DMS53 (cell line): ENCODE measurements at regions not wholly inside any gene's neighbourhood (a gene's known extent, or its start where the extent isn't known, plus 50 kb on each side); places are given as distances from the start of the nearest gene placed in this dataset.

Source experiments
- DNase-seq: peaks from one replicate; lab custom pipeline; 2025; lab: John Stamatoyannopoulos, UW

DNA sequence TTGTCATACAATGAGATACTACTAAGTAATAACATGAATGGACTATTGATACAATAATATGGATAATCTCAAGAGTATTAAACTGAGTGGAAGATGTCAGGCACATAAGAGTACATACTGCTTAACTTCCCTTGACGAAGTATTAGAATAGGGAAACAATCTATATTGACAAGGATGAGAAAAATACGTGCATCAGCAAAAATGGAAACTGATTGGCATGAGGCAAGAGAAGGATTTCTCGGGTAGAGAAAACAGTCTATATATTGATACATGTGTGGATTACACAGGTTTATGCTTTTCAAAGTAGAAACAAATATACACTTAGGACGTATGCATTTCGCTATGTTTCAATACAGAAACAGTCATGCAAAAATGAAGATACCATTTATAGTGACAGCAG lies 57.4 kb downstream of the PRR20E start:
- DNase-seq, result no peak

GRCh38 chr13:57250472-57250871 lies 83.5 kb downstream of the PRR20E start:
- no peak for DNase-seq

GRCh38 chr13:57253551-57253950 lies 86.6 kb downstream of the PRR20E start:
- DNase-seq, result no peak

- DNase-seq, result no peak
Observed at GRCh38 chr13:57264965-57265364, 98.0 kb downstream of the PRR20E start.

GRCh38 chr13:57270493-57270892 lies 103.5 kb downstream of the PRR20E start:
- DNase-seq, result no peak

DNA sequence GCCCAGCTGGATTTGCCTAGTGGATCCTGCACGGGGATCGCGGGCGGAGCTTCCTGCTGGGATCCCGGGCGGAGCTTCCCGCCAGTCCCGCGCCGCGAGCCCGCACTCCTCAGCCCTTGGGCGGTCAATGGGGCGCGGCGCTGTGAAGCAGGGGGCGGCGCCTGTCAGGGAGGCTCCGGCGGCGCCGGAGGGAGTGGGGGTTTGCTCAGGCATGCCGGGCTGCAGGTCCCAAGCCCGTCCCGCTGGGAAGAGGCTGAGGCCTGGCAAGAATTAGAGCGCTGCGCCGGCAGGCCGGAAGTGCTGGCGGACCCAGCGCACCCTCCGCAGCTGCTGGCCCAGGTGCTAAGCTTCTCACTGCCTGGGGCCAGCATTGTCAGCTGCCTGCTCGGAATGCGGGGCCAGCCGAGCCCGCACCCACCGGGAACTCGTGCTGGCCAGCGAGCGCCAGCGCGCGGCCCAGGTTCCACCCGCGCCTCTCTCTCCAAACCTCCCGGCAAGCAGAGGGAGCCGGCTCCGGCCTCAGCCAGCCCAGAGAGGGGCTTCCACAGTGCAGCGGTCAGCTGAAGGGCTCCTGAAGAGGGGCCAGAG lies 119.6 kb downstream of the PRR20E start:
- DNase-seq, result no peak

DNA sequence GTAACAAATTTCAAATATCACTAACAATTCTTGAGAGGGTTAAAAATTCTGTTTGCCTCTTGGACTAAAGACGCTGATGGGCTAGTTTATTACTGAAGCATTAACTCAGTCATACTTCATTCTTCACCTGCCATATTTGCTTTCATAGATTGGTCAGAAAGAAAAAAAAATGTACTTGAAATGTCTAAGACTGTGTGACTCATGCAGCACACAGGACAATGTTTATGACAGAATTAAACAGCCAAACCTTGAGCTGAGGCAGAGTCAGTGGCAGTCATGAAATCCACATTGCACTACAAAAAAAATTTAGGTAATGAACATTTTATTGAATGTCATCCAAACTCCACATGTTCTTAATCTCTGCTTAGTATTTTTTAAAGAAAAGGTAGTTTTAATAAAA lies 135.6 kb downstream of the PRR20E start:
- peak; percentile 47 for DNase-seq

DNA sequence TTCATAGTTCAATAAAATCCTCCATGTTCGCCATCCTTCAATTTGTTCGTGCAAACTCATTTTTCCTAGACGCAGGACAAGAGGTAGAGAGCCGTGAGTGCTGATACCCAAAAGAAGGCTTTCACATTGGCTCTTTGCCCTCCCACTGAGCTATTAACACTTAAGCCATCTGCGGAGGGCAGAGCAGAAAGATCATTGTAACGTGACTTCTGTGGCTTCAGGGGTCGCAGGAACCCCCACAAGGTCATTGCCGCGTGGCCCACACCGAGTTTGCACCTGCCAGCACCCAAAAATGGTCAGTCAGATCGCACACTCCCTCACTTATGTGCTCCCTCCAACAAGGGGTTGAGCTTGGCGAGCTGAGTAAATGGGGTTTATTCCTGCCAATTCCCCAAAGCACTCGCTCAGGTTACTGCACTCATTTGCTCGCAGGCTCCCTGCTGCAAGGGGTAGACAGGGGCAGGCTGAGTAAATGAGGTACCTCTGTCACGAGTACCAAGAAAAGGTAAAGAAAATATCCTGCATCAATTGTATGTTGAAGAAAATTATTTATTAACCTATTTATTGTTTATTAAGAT lies 144.1 kb downstream of the PRR20E start:
- DNase-seq, result no peak

- DNase-seq, result no peak
Observed at GRCh38 chr13:57314897-57315520, 148.0 kb downstream of the PRR20E start.

DNA sequence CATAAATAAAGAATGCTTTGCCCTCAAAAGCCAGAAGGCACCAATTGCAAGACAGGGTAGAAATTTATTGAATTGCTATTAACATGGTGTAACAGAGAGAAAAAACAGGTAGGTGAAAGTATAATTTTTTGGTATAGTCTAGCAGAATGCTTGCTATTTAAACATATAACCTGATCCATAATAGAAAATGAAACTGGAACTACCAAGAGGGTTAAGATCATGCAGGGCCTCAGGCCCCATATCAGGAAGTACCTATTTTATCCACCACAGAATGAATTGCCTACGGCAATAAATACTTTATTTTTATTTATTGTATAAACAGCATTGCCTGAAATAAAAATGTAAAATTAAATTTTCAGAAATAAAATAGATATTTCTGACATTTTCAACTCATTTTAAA lies 159.5 kb downstream of the PRR20E start:
- peak; percentile 1 for DNase-seq

- DNase-seq, result no peak
Observed at GRCh38 chr13:57340878-57341277, 173.9 kb downstream of the PRR20E start.

GRCh38 chr13:57345526-57345925 lies 178.5 kb downstream of the PRR20E start:
- peak; percentile 0 for DNase-seq

DNA sequence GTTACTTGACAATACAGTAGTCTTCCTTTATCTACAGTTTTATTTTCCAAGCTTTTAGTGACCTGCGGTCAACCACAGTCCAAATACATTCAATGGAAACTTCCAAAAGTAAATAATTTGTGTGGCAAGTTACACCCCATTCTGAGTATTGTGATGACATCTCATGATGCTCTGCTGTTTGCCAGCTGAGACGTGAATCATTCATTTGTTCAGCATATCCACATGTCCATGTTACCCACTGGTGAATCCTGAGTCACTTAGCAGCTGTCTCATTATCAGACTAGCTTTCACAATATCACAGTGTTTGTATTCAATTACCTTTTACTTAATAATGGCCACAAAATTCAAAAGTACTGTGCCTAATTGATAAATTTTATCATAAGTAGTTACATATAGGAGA lies 179.8 kb downstream of the PRR20E start:
- no peak for DNase-seq

GRCh38 chr13:57352114-57352513 lies 185.1 kb downstream of the PRR20E start:
- DNase-seq, result no peak

DNA sequence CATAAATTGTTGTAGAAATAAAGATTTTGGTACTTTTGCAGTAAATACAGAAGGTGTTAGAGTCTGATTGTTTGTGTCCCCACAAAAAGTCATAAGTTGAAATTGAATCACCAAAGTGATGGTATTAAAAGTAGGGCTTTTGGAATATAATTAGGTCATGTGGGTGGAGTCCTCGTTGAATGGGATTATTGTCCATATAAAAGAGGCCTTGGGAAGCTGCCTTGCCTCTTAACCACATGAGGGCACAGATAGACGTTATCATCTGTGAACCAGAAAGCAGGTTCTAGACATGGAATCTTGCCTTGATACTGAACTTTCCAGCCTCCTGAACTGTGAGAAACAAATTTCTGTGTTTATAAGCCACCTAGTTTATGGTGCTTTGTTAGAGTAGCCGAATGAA lies 186.8 kb downstream of the PRR20E start:
- no peak for DNase-seq

- no peak for DNase-seq
Observed at GRCh38 chr13:57375876-57376275, 208.9 kb downstream of the PRR20E start.

GRCh38 chr13:57408312-57408711 lies 223.2 kb upstream of the PCDH17 start:
- DNase-seq, result no peak

GRCh38 chr13:57409121-57409520 lies 222.4 kb upstream of the PCDH17 start:
- DNase-seq, result no peak

DNA sequence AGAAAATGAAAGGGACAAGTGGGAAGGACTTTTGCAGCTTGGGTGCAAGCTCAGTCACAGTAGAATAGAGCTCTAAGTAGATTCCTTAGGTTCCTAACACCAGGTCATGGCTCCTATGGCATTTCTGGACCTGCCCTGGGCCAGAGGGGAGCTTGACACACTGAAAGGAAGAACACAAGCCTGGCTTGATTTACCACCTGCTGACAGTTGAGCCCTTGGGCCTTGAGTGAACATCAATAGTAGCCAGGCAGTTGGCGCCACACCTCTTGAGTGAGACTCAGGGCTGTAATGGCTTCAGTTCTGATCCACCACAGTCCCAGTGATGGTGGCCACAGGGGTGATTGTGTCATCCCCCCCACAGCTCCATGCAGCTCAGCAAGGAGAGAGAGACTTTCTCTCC lies 221.9 kb upstream of the PCDH17 start:
- no peak for DNase-seq

DNA sequence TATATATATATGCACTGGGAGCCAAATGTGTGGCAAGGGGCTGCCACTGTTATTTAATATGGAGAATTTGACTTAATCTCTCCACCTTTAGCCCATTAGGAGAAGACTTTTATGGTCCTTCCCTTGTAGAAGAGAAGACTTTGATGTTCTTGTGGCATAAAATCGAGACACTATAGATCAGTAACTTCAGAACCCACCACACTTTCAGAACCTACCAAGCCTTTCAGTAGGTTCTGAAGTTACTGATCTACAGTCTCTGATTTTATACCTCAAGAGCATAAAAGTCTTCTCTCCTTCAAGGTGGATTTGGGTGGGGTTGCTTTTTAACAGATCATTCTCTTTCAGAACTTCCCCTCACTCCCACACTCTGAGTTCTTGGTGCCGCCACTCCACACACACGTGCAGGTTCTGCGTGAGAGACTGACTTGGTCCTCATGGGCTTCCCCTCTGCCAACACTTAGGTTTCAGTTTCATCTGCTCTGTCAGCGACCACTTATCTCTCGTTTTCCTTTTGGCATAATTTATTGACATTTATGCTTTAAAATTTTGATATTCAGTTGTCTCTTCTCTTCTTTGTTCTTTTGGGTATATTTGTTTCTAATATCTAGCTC lies 213.4 kb upstream of the PCDH17 start:
- no peak for DNase-seq

GRCh38 chr13:57424379-57424778 lies 207.2 kb upstream of the PCDH17 start:
- DNase-seq, result no peak

DNA sequence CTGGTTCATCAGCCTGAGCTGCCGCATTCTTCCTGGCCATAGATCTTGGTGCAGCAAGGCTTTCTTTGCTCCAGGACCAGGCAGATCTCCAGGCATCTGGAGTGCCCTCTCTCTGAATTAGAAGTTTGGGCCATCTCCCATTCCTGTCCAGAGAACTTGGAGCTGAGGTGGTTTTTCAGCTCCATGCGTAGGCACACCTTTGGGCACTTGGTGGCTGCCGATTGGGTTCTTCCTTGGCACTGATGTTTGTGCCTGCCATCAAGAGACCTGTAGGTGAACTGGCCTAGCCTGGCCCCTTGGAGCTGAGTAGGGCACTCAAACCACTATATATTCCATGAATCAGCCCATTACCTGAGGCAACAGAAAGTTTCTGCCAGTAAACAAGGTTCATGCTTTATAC lies 206.0 kb upstream of the PCDH17 start:
- DNase-seq, result no peak

DNA sequence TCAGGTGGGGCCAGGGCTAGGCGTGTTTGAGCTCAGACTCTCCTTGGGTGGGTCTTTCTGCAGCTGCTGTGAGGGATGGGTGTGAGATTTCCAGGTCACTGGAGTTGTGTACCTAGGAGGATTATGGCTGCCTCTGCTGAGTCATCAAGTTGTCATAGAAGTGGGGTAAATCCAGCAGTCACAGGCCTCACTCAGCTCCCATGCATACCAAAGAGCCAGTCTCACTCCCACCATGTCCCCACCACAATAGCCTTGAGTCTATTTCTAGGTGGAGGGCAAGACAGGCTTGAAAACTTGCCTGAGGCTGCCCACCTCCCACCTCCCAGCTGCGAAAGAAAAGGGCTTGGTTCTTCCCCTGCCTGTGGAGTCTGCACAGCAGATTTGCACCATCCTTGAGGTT lies 194.0 kb upstream of the PCDH17 start:
- DNase-seq, result no peak

DNA sequence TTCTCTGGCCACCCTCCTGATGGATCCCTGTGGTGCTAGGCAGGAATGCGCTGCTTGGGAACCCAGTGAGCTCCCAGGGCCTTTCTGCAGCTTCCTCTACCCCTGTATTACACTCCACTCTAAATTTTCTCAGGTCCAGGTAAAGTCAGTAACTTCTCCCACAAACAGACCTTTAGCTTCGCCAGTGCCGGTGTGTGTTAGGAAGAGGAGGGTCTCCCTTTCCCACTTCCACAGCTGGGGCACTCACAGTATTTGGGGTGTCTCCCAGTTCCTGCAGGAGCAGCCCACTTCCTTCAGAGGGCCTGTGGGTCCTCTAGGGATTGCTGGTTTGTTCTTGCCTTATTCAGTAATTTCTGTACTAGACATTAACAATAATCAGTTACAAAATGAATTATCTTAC lies 193.5 kb upstream of the PCDH17 start:
- DNase-seq, result no peak
